OCI-M2 (cell line): ENCODE measurements at regions not wholly inside any gene's neighbourhood (a gene's known extent, or its start where the extent isn't known, plus 50 kb on each side); places are given as distances from the start of the nearest gene placed in this dataset.
"Not testable (repeated sequence)": the region's sequence is repeated elsewhere in the genome, so short reads cannot be mapped to it uniquely, and the experiment has no call there.

ENCODE experiments used
- DNase-seq: peaks from one replicate; lab custom pipeline; 2025; ENCODE audit not compliant: unreplicated experiment; lab: John Stamatoyannopoulos, UW

DNA sequence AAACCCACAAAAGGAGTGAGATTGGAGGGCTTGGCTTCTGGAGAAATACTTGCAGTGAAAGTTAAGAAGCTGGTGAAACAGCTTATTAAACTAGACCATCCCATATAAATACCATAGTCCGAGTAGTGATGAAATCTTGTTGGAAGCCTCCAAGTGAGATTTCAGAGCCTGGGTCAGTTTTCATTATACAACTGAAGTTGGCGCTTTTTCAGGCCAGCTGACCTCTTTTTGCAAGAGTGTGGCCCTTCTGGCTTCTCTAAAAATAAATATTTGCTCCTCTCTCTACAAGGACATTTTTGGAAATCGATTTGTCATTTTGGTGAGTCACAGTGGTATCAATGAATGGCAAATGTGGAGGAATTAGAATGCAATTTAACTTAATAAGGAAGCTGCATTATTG lies 51.2 kb upstream of the THRB start:
- no peak for DNase-seq

DNA sequence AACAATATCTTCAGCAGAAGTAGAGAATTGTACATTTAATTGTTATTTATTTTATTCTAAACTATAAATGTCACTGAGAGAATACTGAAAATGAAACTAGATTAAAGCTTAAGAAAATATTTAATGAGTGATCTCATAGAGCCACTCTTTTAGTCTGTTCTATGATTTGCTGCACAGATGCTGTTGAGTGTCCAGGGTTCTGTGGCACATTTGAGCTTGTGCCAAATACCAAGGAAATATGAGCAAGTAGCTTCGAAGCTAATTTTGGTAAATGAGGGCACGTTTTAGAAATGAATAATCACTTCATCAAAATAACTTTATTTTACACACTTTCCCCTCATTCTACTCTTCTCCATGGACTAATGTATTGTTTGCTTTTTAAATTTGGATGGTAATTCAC lies 53.6 kb upstream of the THRB start:
- DNase-seq: no peak

GRCh38 chr3:24550588-24550987 lies 55.9 kb upstream of the THRB start:
- DNase-seq: no peak

DNA sequence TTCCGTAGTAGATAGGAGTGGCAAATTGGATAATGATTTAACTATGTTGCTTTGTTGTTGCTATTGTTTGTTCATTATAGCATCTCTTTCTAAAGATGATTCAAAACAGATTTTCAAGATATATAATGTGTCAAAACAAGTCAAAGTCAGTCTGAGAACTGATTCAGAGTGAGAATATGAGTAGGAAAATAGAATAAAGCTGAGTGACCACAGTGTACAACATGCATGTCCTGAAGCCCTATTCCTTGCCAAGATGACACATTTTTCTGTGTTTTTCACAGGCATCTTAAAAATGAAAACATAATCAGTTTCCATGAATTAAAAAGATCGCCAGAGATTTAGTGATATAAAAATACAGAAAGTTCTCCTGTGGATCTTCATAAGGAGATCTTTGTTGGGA lies 57.0 kb upstream of the THRB start:
- no peak for DNase-seq

DNA sequence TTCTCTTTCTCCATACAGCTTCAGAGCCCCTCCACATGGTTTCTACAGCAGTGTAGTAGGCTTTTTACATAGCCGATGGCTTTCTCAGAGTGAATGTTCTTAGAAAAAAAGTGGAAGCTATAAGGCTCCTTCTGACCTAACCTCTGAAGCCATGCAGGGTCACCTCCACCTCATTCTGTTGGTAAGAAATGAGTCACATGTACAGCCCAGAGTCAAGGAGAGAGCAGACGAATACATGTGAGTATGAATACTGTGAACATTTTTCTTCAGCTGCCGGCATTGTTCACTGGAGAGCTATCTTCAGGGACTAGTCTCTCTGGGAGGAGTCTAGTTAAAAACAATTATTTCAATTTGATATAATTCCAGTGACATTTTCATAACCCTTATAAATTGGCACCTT lies 68.2 kb upstream of the THRB start:
- DNase-seq: no peak

- no peak for DNase-seq
These were observed 70.4 kb upstream of the THRB start for GRCh38 chr3:24565053-24565452.

- DNase-seq: no peak
These were observed 71.0 kb upstream of the THRB start for GRCh38 chr3:24565656-24566055.

DNA sequence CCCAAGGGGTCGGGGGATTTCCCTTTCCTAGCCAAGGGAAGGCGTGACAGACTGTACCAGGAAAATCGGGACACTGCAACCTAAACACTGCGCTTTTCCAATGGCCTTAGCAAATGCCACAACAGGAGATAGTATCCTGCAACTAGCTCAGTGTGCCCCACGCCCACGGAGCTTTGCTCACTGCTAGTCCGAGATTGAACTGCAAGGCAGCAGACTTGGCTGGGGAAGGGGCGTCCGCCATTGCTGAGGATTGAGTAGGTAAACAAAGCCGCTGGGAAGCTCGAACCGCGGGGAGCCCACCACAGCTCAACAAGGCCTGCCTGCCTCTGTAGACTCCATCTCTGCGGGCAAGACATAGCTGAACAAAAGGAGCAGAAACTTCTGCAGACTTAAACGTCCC lies 72.3 kb upstream of the THRB start:
- no peak for DNase-seq

DNA sequence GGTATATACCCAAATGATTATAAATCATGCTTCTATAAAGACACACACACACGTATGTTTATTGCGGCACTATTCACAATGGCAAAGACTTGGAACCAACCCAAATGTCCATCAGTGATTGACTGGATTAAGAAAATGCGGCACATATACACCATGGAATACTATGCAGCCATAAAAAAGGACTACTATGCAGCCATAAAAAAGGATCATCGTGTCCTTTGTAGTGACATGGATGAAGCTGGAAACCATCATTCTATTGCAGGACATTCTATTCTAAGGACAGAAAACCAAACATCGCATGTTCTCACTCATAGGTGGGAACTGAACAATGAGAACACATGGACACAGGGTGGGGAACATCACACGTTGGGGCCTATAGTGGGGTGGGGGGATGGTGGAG lies 77.8 kb upstream of the THRB start:
- not testable (repeated sequence) for DNase-seq

DNA sequence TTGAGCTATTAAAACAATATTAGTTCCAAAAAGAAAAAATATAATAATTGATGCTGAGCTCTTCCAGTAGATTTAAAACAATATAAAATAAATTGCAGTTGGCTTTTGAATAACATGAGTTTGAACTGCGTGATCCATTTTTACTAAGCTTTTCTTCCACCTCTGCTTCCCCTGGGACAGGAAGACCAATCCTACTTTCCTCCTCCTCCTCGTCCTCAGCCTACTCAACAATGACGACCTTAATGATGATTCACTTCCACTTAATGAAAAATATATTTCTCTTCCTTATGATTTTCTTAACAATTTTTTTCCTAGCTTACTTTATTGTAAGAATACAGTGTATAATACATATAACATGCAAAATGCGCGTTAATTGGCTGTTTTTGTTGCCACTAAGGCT lies 78.9 kb upstream of the THRB start:
- no peak for DNase-seq

GRCh38 chr3:24578324-24578723 lies 83.7 kb upstream of the THRB start:
- DNase-seq: no peak

- no peak for DNase-seq
These were observed 84.3 kb upstream of the THRB start for GRCh38 chr3:24578951-24579421.

DNA sequence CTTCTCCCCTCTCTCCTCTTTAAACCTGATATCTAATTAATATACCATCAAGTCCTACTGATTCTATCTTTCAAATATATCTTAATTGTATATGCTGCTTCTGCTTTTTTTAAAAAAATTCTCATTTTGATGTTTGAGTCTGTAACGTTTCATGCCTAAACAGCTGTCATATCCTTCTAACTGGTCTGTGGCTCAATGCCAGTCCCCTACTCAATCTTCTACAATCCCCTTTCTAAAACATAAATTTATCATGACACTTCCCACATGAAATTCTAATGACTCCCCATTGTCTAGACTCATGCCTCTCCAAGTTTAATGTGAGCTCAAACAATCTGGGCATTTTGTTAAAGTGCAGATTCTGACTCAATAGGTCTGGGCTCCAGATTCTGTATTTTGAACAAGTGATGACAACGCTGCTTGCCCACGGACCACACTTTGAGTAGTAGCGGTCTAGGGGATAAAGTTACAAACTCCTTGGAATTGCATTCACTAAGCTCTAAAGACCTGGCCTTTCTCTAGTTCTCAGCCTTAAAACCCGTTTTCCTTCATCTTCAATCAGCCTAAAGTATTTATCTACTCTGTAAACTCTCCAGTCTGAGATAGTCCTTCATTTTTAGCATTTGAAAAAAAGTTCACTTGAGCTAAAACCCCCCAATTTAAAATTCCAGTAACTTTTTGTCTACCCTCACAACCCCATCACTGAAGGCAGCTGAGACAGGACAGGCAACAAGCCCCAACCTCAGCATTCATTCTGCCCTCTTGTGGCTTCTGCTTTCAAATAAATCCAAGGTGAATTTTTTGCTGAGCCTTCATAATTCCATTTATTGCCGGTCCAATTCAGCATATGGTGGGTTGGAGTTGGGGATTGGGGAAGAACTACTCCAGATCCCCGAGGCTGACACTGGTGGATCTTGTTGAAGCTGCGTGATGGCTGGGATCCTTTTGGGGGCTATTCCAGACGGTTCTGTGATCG lies 88.1 kb upstream of the THRB start:
- no peak for DNase-seq

DNA sequence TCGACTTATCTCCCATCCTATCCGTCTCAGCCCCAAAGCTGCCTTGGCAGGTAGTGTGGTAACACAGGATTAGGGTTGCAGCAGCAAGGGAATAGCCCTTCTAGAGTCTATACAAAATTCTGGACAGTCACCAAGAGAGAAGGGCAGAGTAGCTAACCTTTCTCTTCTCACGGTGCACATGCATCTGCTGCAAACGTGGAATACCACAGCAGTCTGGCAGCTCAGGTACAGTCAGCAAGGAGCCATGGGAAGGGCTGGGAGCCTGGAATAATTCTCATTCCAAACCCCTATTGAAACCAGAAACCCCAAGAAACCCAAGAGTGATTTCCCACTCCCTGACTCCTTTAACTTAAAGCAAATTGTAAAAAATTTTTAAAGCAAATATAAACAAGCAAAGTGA lies 92.3 kb upstream of the THRB start:
- DNase-seq: no peak

GRCh38 chr3:24588629-24589512 lies 94.2 kb upstream of the THRB start:
- DNase-seq: no peak

GRCh38 chr3:24589513-24589851 lies 94.8 kb upstream of the THRB start:
- no peak for DNase-seq

DNA sequence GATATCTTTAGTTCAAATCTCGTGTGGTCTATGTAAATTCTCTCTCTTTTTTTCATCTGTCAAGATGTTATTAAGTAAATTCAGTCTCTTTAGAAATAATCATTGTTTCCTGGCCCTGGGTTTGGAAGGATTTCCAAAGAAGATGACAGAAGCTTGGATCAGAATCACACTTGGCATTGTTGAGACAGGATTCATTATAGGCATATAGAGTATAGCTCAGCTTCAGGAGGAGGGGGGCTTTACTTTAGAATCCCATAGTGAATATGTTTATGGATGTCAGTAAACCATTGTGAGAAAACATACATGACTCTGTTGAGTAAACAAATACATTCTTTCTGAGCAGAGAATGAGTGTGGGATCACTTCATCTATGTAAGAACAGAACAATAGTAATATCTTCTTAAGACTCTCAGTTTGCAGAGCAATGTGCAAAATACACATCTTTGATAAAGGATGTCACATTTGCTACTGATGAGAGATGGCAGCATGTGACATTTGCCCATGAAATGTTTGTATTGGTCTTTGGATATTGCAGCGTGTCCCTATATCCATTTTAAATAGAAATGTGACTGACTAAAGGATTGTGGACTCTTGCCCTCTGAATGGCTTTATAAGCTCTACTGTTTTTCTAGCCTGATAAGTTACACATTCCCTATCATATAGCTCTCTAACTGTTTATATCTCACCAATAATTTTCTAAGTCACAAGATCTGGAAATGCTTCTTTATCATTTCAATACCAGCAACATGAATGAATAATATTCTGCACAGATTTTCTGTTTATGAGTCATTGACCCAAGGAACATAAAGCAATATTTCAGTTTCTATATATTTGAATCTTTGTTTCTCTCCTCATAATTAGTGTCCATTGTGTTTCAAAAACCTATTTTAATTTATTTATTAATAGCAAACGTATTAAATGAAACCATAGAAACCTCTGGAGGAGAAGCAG lies 95.6 kb upstream of the THRB start:
- no peak for DNase-seq

GRCh38 chr3:24591191-24591590 lies 96.5 kb upstream of the THRB start:
- DNase-seq: no peak

- DNase-seq: no peak
These were observed 97.3 kb upstream of the THRB start for GRCh38 chr3:24591661-24592555.

DNA sequence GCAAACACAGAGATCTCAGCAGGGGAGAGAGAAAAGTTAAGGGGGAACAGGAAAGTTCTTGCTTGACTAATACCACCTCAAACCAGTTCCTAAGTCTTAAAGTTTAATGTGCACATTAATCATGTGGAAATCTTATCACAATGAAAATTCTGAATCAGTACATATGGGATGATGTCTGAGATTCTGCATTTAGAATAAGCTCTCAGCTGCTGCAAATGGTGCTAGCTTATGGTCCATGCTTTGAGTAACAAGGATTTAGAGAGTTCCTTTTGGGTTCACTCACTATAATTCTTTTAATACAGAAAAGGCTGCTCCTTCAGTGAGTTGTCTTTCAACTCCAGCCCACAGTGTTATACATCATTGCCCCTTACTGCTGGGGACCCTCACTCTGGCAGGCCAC lies 99.5 kb upstream of the THRB start:
- DNase-seq: no peak
